ENCODE measurements at regions not wholly inside any gene's neighbourhood (a gene's known extent, or its start where the extent isn't known, plus 50 kb on each side); places are given as distances from the start of the nearest gene placed in this dataset.

- TF ChIP-seq HOXA7 (CRISPR knock-in tag; IDR thresholded peaks at IDR 0.05) (no peak), BCL3 (IDR thresholded peaks at IDR 0.05) (no peak), ZSCAN20 (CRISPR knock-in tag; IDR thresholded peaks at IDR 0.05) (no peak), ELK1 (IDR thresholded peaks at IDR 0.05; ENCODE audit: low read depth, low read length) (no peak), ZC3H11A (IDR thresholded peaks at IDR 0.05) (no peak), EP300 (IDR thresholded peaks at IDR 0.05) (no peak), PHF8 (IDR thresholded peaks at IDR 0.05; ENCODE audit: borderline replicate concordance, low read depth) (no peak), POLR2A (IDR thresholded peaks at IDR 0.05; ENCODE audit: low read length) (no peak), GATA3 (IDR thresholded peaks at IDR 0.05; ENCODE audit: borderline replicate concordance) (no peak), CTCF (IDR thresholded peaks at IDR 0.05) (no peak), RARB (CRISPR knock-in tag; IDR thresholded peaks at IDR 0.05) (no peak), BHLHE40 (IDR thresholded peaks at IDR 0.05; ENCODE audit: low read depth, low read length) (no peak)
Observed at GRCh38 chr21:21662776-21663175, 664.6 kb downstream of the NCAM2 start.
